ENCODE measurements at regions not wholly inside any gene's neighbourhood (a gene's known extent, or its start where the extent isn't known, plus 50 kb on each side); places are given as distances from the start of the nearest gene placed in this dataset.
"Not testable (repeated sequence)": the region's sequence is repeated elsewhere in the genome, so short reads cannot be mapped to it uniquely, and the experiment has no call there.

DNA sequence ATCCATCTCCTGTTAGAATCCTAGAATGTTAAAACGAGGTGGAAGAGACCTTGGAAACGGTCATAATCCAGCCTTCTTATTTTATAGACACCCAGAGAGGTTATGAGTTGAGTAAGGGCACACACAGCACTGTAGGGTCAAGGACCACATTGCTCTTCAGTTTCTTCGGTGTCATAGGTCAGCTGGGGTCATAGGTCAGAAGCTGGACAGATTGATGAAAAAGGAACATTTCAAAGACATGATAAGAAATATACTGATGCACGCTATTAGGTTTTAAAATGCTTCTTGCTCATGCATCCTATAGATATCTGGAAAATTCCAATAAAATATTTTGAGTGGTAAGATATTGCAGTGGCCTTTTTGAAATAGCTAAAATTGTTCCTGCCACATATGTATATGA, 60.0 kb upstream of the BMS1 start:
- H3K27me3 ChIP-seq (ENCODE audit: control insufficient read depth in 4 of 4, insufficient read depth in 4 of 4, low read length in 3 of 4) = no peaks in the 10 kb centered on the region
- WGBS = 60% methylated on average over 4 of the region's 4 CpGs
- no peak for TF ChIP-seq HNF4G (IDR thresholded peaks at IDR 0.05)
- TF ChIP-seq NR2F2 (IDR thresholded peaks at IDR 0.05) = no peak
- TF ChIP-seq FOXA1 (IDR thresholded peaks at IDR 0.05) = no peak
- no peak for TF ChIP-seq EGR1 (IDR thresholded peaks at IDR 0.05; ENCODE audit: low read depth in 2 of 2)
- no peak for TF ChIP-seq GABPA (IDR thresholded peaks at IDR 0.05 in 1 of 2, conservative IDR thresholded peaks at IDR 0.05 in 1 of 2)
- TF ChIP-seq FOXA2 (IDR thresholded peaks at IDR 0.05) = no peak
- H3K9me3 ChIP-seq (ENCODE audit: control insufficient read depth in 4 of 4, low read length in 3 of 4) = no peaks in the 10 kb centered on the region
- no peak overlapping the region for H3K27ac ChIP-seq (ENCODE audit: low read depth in 1 of 2, low read length in 2 of 2)
- no peaks in the 10 kb centered on the region for H3K4me1 ChIP-seq (ENCODE audit: control insufficient read depth in 4 of 4, insufficient read depth in 4 of 4, low read length in 3 of 4)
- no peak overlapping the region for H3K9ac ChIP-seq (ENCODE audit: low read depth in 1 of 2, low read length in 2 of 2)
- no peaks in the 10 kb centered on the region for H3K36me3 ChIP-seq (ENCODE audit: control insufficient read depth in 4 of 4, insufficient read depth in 3 of 4, low read depth in 1 of 4, low read length in 3 of 4)
- no peak overlapping the region for H3K4me3 ChIP-seq (ENCODE audit: low read depth in 1 of 3, low read length in 3 of 3)
- DNase-seq (ENCODE audit: low spot score) = no peak

DNA sequence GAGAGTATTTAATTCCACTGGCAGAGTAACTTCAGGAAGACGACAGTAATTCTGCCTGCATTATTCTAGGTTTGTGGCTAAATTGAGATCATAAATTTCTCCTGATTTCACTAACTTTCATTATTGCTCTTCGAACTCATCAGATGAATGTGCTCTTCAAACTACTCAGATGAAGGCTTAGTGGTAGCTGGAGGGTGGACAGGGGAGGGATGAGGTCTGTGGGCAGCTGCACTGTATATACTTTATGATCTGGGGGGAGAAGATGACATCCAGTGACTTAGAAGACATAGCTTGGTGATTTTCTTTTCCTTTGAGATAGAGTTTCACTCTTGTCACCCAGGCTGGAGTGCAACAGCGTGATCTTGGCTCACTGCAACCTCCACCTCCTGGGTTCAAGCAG, 59.0 kb upstream of the BMS1 start:
- not testable (repeated sequence) for H3K9me3 ChIP-seq (ENCODE audit: control insufficient read depth in 4 of 4, low read length in 3 of 4); DNase-seq (ENCODE audit: low spot score)
- 69% methylated on average over 3 of the region's 3 CpGs for WGBS

DNA sequence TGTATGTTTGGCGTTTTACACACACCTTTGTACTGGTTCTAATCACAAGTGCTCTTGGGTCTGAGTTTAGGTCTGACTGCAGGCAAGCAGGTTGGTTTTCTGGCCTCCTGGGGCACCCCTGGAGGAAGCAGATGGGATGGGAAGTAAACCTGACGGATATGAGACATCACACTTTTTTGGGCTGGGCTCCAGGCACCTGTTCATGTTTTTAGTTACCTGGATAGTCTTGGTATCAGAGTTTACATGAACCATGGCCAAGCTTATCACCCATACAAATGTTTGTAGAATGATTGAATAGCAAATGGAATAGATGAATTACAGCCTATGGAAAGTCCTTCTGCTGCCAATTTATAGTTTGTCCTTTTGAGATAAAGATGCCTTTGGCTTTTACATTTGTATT, 57.9 kb upstream of the BMS1 start:
- H3K4me3 ChIP-seq (ENCODE audit: low read depth in 1 of 3, low read length in 3 of 3); H3K4me1 ChIP-seq (ENCODE audit: control insufficient read depth in 4 of 4, insufficient read depth in 4 of 4, low read length in 3 of 4); H3K9me3 ChIP-seq (ENCODE audit: control insufficient read depth in 4 of 4, low read length in 3 of 4); DNase-seq (ENCODE audit: low spot score); H3K36me3 ChIP-seq (ENCODE audit: control insufficient read depth in 4 of 4, insufficient read depth in 3 of 4, low read depth in 1 of 4, low read length in 3 of 4); H3K9ac ChIP-seq (ENCODE audit: low read depth in 1 of 2, low read length in 2 of 2); H3K27ac ChIP-seq (ENCODE audit: low read depth in 1 of 2, low read length in 2 of 2); H3K27me3 ChIP-seq (ENCODE audit: control insufficient read depth in 4 of 4, insufficient read depth in 4 of 4, low read length in 3 of 4): not testable (repeated sequence)
- 51% methylated on average over 2 of the region's 2 CpGs for WGBS

More for the DNA sequence above, 59.0 kb upstream of the BMS1 start:
- H3K27me3 ChIP-seq (ENCODE audit: control insufficient read depth in 4 of 4, insufficient read depth in 4 of 4, low read length in 3 of 4); H3K27ac ChIP-seq (ENCODE audit: low read depth in 1 of 2, low read length in 2 of 2); H3K4me3 ChIP-seq (ENCODE audit: low read depth in 1 of 3, low read length in 3 of 3); H3K9ac ChIP-seq (ENCODE audit: low read depth in 1 of 2, low read length in 2 of 2); H3K36me3 ChIP-seq (ENCODE audit: control insufficient read depth in 4 of 4, insufficient read depth in 3 of 4, low read depth in 1 of 4, low read length in 3 of 4); H3K4me1 ChIP-seq (ENCODE audit: control insufficient read depth in 4 of 4, insufficient read depth in 4 of 4, low read length in 3 of 4): not testable (repeated sequence)

DNA sequence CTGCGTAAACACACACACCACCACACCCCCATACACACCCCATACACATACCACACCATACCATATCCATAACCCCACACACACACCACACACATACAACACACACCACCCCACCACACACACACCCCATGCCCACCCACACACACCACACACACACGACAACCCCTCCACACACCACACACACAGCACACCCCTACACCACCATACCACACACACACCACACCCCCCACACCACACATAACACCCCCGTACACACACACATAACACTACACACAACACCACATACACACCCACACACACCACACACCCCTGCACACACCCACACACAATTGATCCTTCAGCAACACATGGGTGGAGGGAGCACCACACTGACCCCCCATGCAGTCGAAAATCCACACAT, 50.3 kb upstream of the BMS1 start:
- no peak overlapping the region for H3K9ac ChIP-seq (ENCODE audit: low read depth in 1 of 2, low read length in 2 of 2)
- H3K27me3 ChIP-seq (ENCODE audit: control insufficient read depth in 4 of 4, insufficient read depth in 4 of 4, low read length in 3 of 4) = peaks cover 0 to 2% (median 0%) of the 10 kb centered on the region in 4 donors
- H3K4me3 ChIP-seq (ENCODE audit: low read depth in 1 of 3, low read length in 3 of 3) = no peak overlapping the region
- no peaks in the 10 kb centered on the region for H3K36me3 ChIP-seq (ENCODE audit: control insufficient read depth in 4 of 4, insufficient read depth in 3 of 4, low read depth in 1 of 4, low read length in 3 of 4)
- no peaks in the 10 kb centered on the region for H3K4me1 ChIP-seq (ENCODE audit: control insufficient read depth in 4 of 4, insufficient read depth in 4 of 4, low read length in 3 of 4)
- TF ChIP-seq YY1 (IDR thresholded peaks at IDR 0.05) = no peak
- TF ChIP-seq RAD21 (IDR thresholded peaks at IDR 0.05) = no peak
- TF ChIP-seq, protein P1, sequence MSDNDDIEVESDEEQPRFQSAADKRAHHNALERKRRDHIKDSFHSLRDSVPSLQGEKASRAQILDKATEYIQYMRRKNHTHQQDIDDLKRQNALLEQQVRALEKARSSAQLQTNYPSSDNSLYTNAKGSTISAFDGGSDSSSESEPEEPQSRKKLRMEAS (IDR thresholded peaks at IDR 0.05) = no peak
- no peak for TF ChIP-seq SP1 (IDR thresholded peaks at IDR 0.05)
- TF ChIP-seq, protein P2, sequence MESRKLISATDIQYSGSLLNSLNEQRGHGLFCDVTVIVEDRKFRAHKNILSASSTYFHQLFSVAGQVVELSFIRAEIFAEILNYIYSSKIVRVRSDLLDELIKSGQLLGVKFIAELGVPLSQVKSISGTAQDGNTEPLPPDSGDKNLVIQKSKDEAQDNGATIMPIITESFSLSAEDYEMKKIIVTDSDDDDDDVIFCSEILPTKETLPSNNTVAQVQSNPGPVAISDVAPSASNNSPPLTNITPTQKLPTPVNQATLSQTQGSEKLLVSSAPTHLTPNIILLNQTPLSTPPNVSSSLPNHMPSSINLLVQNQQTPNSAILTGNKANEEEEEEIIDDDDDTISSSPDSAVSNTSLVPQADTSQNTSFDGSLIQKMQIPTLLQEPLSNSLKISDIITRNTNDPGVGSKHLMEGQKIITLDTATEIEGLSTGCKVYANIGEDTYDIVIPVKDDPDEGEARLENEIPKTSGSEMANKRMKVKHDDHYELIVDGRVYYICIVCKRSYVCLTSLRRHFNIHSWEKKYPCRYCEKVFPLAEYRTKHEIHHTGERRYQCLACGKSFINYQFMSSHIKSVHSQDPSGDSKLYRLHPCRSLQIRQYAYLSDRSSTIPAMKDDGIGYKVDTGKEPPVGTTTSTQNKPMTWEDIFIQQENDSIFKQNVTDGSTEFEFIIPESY (IDR thresholded peaks at IDR 0.05) = no peak
- no peak for TF ChIP-seq HNF4A (conservative IDR thresholded peaks at IDR 0.05)
- TF ChIP-seq JUND (IDR thresholded peaks at IDR 0.05) = no peak
- no peak for TF ChIP-seq NR2F2 (IDR thresholded peaks at IDR 0.05)
- TF ChIP-seq EGR1 (IDR thresholded peaks at IDR 0.05; ENCODE audit: low read depth in 2 of 2) = no peak
- TF ChIP-seq RXRA (IDR thresholded peaks at IDR 0.05) = no peak
- TF ChIP-seq, protein P3, sequence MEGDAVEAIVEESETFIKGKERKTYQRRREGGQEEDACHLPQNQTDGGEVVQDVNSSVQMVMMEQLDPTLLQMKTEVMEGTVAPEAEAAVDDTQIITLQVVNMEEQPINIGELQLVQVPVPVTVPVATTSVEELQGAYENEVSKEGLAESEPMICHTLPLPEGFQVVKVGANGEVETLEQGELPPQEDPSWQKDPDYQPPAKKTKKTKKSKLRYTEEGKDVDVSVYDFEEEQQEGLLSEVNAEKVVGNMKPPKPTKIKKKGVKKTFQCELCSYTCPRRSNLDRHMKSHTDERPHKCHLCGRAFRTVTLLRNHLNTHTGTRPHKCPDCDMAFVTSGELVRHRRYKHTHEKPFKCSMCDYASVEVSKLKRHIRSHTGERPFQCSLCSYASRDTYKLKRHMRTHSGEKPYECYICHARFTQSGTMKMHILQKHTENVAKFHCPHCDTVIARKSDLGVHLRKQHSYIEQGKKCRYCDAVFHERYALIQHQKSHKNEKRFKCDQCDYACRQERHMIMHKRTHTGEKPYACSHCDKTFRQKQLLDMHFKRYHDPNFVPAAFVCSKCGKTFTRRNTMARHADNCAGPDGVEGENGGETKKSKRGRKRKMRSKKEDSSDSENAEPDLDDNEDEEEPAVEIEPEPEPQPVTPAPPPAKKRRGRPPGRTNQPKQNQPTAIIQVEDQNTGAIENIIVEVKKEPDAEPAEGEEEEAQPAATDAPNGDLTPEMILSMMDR (IDR thresholded peaks at IDR 0.05; ENCODE audit: low read depth, low read length, missing input control) = no peak
- TF ChIP-seq, protein P4, sequence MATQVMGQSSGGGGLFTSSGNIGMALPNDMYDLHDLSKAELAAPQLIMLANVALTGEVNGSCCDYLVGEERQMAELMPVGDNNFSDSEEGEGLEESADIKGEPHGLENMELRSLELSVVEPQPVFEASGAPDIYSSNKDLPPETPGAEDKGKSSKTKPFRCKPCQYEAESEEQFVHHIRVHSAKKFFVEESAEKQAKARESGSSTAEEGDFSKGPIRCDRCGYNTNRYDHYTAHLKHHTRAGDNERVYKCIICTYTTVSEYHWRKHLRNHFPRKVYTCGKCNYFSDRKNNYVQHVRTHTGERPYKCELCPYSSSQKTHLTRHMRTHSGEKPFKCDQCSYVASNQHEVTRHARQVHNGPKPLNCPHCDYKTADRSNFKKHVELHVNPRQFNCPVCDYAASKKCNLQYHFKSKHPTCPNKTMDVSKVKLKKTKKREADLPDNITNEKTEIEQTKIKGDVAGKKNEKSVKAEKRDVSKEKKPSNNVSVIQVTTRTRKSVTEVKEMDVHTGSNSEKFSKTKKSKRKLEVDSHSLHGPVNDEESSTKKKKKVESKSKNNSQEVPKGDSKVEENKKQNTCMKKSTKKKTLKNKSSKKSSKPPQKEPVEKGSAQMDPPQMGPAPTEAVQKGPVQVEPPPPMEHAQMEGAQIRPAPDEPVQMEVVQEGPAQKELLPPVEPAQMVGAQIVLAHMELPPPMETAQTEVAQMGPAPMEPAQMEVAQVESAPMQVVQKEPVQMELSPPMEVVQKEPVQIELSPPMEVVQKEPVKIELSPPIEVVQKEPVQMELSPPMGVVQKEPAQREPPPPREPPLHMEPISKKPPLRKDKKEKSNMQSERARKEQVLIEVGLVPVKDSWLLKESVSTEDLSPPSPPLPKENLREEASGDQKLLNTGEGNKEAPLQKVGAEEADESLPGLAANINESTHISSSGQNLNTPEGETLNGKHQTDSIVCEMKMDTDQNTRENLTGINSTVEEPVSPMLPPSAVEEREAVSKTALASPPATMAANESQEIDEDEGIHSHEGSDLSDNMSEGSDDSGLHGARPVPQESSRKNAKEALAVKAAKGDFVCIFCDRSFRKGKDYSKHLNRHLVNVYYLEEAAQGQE (IDR thresholded peaks at IDR 0.05) = no peak
- TF ChIP-seq HNF4G (IDR thresholded peaks at IDR 0.05) = no peak
- TF ChIP-seq FOXA2 (IDR thresholded peaks at IDR 0.05) = no peak
- no peak for TF ChIP-seq TAF1 (conservative IDR thresholded peaks at IDR 0.05)
- TF ChIP-seq, protein P5, sequence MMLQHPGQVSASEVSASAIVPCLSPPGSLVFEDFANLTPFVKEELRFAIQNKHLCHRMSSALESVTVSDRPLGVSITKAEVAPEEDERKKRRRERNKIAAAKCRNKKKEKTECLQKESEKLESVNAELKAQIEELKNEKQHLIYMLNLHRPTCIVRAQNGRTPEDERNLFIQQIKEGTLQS (IDR thresholded peaks at IDR 0.05) = no peak
- no peak for TF ChIP-seq GABPA (IDR thresholded peaks at IDR 0.05 in 1 of 2, conservative IDR thresholded peaks at IDR 0.05 in 1 of 2)
- TF ChIP-seq FOXA1 (IDR thresholded peaks at IDR 0.05) = no peak
- WGBS = 90% methylated on average over 4 of the region's 4 CpGs
- no peak for DNase-seq (ENCODE audit: low spot score)
- H3K9me3 ChIP-seq (ENCODE audit: control insufficient read depth in 4 of 4, low read length in 3 of 4) = no peaks in the 10 kb centered on the region
- H3K27ac ChIP-seq (ENCODE audit: low read depth in 1 of 2, low read length in 2 of 2) = no peak overlapping the region

Data from liver (tissue), 8 donors.